ENCODE measurements at regions not wholly inside any gene's neighbourhood (a gene's known extent, or its start where the extent isn't known, plus 50 kb on each side); places are given as distances from the start of the nearest gene placed in this dataset.

DNA sequence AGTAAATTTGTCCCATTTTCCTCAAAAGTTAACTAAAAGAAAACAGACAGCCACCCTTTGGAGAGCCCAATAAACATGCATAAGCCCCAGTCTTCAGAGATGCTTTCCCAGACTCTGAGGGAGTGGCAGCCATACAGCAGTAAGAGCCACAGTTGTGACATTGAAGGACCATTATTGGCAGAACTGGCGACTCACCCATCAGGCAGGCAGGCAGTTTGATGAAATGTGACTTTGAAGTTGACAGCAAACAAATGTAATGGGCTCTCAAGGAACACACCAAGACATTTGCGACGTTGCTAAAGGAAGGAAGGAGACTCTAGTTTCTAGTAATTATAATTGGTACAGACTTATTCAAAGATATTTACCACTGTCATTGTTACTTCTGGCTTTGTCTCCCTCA, 287.5 kb upstream of the PHYHIPL start:
- TF ChIP-seq, protein P1, sequence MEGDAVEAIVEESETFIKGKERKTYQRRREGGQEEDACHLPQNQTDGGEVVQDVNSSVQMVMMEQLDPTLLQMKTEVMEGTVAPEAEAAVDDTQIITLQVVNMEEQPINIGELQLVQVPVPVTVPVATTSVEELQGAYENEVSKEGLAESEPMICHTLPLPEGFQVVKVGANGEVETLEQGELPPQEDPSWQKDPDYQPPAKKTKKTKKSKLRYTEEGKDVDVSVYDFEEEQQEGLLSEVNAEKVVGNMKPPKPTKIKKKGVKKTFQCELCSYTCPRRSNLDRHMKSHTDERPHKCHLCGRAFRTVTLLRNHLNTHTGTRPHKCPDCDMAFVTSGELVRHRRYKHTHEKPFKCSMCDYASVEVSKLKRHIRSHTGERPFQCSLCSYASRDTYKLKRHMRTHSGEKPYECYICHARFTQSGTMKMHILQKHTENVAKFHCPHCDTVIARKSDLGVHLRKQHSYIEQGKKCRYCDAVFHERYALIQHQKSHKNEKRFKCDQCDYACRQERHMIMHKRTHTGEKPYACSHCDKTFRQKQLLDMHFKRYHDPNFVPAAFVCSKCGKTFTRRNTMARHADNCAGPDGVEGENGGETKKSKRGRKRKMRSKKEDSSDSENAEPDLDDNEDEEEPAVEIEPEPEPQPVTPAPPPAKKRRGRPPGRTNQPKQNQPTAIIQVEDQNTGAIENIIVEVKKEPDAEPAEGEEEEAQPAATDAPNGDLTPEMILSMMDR (conservative IDR thresholded peaks at IDR 0.05 in 1 of 2, IDR thresholded peaks at IDR 0.05 in 1 of 2; ENCODE audit: extremely low read depth in 1 of 2, insufficient read depth in 1 of 2, low read depth in 1 of 2, low read length in 2 of 2) = no peak
- no peak for TF ChIP-seq EZH2 (IDR thresholded peaks at IDR 0.05; ENCODE audit: borderline replicate concordance, low read length)

Measured in mammary epithelial cell (primary cell).